T47D (cell line): ENCODE measurements at regions not wholly inside any gene's neighbourhood (a gene's known extent, or its start where the extent isn't known, plus 50 kb on each side); places are given as distances from the start of the nearest gene placed in this dataset.

Source experiments
- DNase-seq, 2 experiments: peaks; one replicate each; pipeline versions ENCODE4 v3.0.0 to v3.0.0-alpha.2; 2011 to 2012; ENCODE audit warnings: low read depth in 1 of 2, low spot score in 1 of 2
- JUND ChIP-seq: IDR thresholded peaks from 2 replicates; pipeline ENCODE4 v1.6.1; 2012; ENCODE audit warnings: low read depth
- in situ Hi-C: cut with HindIII; loops from 2 replicates; pipeline ENCODE4 v1.10.0; 2016; ENCODE audit warnings: low sequenced_read_pairs, low pct_unique_long_range_greater_than_20kb

DNA sequence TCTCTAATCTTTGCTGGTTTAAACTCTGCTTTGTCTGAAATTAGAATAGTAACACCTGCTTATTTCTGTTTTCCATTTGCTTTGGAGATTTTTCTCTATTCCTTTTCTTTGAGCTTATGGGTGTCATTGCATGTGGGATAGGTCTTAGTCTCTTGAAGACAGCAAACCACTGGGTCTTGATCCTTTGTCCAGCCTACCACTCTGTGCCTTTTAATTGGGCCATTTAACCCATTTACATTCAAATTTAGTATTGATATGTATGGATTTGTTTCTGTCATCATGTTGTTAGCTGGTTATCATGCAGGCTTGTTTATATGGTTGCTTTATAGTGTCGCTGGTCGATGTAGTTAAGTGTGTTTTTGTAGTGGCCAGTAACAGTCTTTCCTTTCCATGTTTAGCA is 914.7 kb downstream of the MAT2B start:
- DNase-seq = no peak
- in situ Hi-C loops = no loop called here
- no peak for TF ChIP-seq JUND

DNA sequence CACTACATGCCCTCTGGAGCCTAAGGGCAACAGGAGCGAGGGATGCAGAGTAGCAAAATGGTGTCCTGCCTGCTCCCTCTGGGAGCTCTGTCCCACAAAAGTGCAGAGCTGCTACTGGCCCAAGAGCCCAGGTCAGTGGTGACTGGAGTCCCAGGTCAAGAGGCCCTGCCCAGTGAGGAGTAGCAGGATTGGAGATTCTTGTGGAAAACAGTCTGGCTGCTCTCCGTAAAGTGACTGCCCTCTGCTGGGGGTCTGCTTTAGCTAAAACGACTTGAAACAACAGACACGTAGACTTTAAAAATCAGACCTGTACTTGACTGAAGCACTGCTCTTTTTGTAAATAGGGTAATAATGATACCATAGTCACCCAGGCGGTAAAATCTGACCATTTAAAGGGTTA is 917.0 kb downstream of the MAT2B start:
- in situ Hi-C loops = no loop called here
- peak in 1 of 2 experiments; percentile 56 for DNase-seq
- no peak for TF ChIP-seq JUND

DNA sequence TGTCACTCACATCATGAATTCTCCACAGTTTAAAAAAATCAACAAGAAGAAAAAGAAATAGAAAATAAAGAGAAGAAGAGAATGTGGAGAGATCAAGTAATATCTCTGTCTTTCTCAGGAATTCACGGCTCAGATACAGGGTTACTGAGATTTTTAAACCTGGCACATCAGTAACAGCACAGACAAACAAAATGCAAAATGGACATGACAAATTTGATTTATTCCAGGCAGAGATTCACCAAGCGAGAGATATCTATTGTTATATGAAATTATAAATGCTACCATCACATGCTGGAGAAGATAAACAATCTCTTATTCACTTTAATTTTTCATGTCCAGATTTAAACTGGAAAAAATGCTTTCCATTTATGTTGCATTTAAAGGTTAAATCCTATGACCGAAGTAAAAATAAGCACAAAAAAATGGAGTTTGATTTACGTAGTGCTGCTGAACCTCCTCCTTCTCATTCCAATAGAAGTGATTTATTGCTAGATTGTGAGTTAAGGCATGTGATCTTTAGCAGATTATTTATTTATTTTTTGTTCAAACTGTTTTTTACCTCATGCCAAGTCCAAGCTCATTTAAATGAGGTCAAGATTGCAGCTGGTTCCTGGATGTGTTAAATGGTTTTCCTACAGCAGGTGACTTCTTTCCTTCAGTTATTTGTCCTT is 926.4 kb downstream of the MAT2B start:
- in situ Hi-C loops = no loop called here
- TF ChIP-seq JUND = no peak
- no peak for DNase-seq

DNA sequence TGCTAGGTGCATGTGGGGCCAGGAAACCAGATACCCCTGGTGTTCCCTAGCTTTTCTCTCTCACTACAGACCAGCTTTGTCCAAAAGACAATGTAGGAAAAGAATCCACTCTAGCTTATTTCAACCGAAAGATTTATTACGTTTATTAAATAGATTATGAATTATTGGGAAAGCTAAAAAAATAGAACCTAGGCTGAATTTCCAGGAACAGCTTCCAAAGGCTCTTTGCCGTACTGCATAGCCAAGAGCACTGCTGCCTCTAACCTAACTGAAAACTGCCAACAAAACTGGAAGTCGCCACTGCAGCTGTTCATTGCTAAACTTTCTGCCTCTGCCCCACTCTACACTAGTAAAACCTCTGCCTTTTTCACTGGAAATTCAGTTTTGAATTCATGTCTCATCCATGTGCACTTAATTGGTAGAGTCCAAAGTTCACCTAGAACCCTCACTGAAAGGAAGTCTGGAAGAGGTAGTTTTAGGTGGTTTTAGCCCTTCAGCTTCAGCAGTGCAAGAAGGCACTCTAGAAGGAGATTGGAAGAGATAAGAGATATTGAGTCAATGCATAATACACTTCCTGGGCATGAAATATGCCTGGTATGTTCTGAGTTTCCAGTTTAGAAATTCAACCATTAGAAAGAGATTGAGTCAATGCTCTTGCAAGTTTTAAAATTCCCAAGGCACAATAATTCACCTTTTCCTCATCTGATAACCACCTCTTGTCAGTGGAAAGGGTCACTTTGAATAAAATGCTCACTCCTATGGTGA is 927.9 kb downstream of the MAT2B start:
- no peak for TF ChIP-seq JUND

DNA sequence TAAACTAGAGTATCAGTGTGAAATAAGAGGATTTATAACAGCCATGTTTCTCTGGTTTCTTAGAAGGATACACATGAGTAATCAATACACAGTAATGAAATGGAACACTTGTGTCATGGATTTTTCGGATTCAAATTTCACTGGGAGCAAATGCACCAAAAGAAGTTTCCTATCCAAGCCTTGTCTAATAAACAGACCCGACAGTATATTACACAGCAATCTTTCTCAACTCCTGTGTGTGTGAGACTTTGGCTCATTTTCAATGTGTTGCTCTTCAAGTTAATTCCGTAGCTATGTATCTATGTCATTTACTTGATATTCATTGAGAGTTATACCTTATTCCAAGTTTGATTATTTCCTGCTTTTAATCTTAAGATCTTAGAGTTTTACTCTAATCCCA is 930.2 kb downstream of the MAT2B start:
- TF ChIP-seq JUND = no peak
- in situ Hi-C loops = no loop called here
- no peak for DNase-seq

More for the DNA sequence above, 927.9 kb downstream of the MAT2B start:
- in situ Hi-C loops = no loop called here
- no peak for DNase-seq

DNA sequence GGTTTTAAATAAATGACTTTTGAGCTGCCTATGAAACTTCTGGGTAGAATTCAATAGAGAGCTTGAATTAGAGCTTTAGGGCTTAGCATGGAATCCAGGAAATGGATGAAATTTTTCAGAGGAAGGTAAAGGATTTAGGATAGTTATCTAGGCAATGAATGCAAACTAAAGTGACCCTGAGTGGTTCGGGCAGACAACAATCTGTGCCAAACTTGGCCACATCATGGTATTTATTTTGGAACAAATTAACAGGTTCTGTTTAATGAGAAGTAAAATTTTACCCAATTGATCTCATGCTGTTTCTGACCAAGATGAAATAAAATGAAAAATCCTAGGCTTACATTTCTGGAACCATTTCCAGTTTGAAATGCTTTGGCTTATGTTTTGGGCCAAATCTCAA is 934.4 kb downstream of the MAT2B start:
- DNase-seq = peak in 1 of 2 experiments; percentile 16
- TF ChIP-seq JUND = no peak
- in situ Hi-C loops = no loop called here

DNA sequence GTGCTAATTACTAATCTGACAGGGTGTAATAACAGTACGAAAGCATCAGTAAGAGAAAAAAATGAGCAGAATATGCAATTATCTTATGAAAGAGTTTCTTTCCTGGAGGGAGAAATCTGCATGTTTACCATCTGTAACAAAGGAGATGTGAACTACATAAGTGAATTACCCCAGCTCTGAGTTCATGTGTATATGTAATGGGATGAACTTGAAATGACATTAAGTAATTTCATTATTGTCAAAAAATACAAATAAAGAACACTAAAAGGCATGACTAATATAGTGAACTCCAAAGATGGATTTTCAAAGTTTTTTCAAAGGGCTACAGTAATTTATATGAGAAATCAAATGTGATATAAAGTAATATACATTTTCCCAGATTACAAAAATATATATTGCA is 944.0 kb downstream of the MAT2B start:
- TF ChIP-seq JUND = no peak
- no peak for DNase-seq
- in situ Hi-C loops = no loop called here

DNA sequence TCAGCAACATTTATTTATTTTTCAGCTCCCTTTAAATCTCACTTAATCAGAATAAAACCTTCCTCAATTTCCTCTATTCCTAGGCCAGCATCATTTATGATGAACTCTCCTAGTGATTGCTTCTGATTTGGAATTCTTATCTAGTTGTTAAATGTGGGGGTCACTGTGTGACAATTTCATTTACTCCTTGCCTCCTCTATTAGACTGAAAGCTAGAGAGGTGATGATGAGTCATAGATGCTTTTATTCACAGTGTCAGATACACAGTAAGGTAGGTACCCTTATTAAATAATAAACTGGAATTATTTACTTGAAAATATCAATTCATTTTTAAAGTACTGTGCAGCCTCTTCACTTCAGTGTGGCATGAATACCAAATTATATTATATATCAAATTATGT is 960.6 kb downstream of the MAT2B start:
- in situ Hi-C loops = no loop called here
- TF ChIP-seq JUND = no peak
- no peak for DNase-seq

DNA sequence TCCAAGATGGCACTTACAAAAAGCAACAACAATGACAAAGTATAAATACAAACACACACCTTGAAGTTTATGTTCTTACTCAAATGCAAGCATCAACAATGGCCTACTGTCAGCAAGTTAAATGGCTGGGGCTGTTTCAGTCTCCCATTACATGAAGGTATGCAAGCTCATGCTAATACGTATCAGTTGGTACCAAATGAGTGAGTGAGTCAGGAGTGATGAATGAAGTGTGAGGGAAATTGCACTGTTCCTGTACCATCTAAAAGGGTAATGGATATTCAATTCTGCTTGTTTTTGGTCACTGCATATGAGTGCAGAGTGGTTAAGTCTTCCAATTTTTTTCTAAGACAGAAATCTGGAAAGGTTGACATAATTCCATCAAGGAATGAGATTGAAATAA is 964.9 kb downstream of the MAT2B start:
- in situ Hi-C loops = no loop called here
- no peak for TF ChIP-seq JUND
- no peak for DNase-seq

DNA sequence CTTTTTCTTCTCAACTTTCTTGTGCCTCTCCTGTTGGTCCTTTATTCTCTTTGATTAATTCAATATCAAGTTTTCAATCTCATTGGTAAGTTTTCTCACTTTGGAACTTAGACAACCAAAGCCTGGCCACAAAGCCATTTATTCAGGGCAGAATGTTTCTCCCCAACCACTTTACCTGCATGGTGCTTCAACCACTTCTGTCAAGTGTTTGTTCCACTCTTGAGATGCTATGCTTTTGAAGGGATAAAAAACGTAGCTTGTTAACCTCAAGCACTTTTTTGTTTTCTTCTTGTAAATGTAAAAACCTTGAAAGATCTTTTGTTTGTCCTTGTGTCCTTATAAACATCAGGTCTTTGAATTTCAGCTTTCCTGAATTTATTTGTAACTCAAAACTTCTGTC is 966.7 kb downstream of the MAT2B start:
- no peak for TF ChIP-seq JUND
- in situ Hi-C loops = no loop called here
- no peak for DNase-seq

DNA sequence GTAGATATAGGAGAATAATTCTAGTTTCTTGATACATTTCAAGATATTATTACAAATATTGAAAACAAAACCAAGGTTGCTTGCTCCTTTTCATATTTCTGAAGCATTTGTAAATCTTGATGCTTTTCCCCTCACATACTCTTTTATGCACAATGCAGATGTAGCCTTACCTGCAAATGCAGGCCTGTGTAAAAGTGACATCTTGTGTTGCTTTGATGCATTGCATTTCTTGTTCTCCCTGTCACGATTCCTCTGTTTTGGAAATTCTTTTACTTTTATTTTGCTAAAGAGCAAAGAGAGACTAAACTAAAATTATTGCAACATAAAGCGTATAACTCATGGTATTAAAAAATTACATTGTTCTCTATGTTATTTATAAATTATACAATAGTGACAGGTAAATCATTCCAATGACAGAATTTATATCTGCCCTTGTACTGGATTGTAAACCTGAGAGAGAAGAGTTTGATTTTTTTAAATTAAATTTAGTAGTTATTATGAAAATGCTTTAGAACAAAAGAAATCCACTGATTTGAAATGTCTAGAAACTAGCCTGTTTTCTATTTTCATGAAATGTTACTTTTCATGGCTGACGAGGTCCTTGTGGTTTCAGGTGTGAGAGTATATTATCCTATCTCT is 970.0 kb downstream of the MAT2B start:
- no peak for TF ChIP-seq JUND
- DNase-seq = peak; percentile 42 to 73
- in situ Hi-C loops = no loop called here

DNA sequence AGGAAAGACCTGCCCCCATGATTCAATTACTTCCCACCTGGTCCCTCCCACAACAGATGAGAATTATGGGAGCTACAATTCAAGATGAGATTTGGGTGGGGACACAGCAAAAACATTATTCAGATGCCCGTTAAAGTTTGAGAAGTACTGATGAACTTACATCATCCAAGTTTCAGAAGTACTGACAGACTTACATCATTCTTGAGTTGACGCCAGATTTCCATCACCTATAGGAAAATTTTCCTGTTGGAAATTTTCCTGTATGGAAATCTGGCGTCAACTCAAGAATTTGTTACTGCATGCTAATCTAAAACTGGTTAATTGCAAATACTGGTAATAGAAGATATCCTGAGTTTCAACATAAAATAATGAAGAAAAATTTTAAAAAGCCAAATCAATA is 975.9 kb downstream of the MAT2B start:
- no peak for DNase-seq
- in situ Hi-C loops = no loop called here
- no peak for TF ChIP-seq JUND

DNA sequence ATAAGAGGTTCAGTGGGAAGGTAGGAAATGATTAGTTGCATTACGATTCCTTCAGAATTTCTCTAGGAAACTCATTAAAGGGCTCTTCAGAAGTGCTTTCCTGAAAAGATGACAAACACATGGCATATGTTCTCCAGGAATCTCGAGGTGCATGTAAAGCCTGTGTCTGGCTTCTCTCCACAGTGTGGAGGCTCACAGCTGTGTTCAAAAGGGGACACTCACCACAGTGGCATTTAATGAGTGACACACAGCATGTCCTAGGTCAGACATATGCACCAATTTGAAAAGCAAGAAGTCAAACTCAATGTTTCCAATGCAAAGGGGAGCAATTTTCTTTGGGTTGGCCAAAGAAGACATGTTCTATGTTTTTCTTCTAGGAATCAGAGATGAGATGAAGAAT is 976.9 kb downstream of the MAT2B start:
- no peak for DNase-seq
- no peak for TF ChIP-seq JUND
- in situ Hi-C loops = no loop called here
